Neuronal stem cell (in vitro differentiated cells): ENCODE measurements at regions not wholly inside any gene's neighbourhood (a gene's known extent, or its start where the extent isn't known, plus 50 kb on each side); places are given as distances from the start of the nearest gene placed in this dataset.

Experiments used
- DNase-seq: peaks from one replicate; pipeline ENCODE4 v3.0.0-alpha.2; 2013; ENCODE audit warnings: low spot score
- H2AFZ ChIP-seq: one replicate; pipeline ENCODE4 v1.6.1; 2013; ENCODE audit warnings: mild to moderate bottlenecking, low read length, inconsistent platforms
- H2AK5ac ChIP-seq: 2 replicates; pipeline ENCODE4 v1.6.1; 2013; ENCODE audit warnings: low read depth, mild to moderate bottlenecking, inconsistent platforms, low read length, moderate library complexity, mixed read lengths
- H2BK120ac ChIP-seq: 2 replicates; pipeline ENCODE4 v1.6.1; 2013; ENCODE audit warnings: low read depth, mild to moderate bottlenecking, inconsistent platforms, low read length, moderate library complexity, mixed read lengths
- H2BK12ac ChIP-seq: one replicate; pipeline ENCODE4 v1.6.1; 2013; ENCODE audit warnings: low read length, inconsistent platforms
- H2BK15ac ChIP-seq: 2 replicates; pipeline ENCODE4 v1.6.1; 2013; ENCODE audit warnings: mild to moderate bottlenecking, low read length, inconsistent platforms, mixed read lengths
- H2BK5ac ChIP-seq: one replicate; pipeline ENCODE4 v1.6.1; 2013; ENCODE audit warnings: inconsistent platforms, mild to moderate bottlenecking, low read length, moderate library complexity
- H3K14ac ChIP-seq: one replicate; pipeline ENCODE4 v1.6.1; 2013; ENCODE audit warnings: low read length, inconsistent platforms
- H3K18ac ChIP-seq: 2 replicates; pipeline ENCODE4 v1.6.1; 2013; ENCODE audit warnings: low read length, inconsistent platforms
- H3K23ac ChIP-seq: 2 replicates; pipeline ENCODE4 v1.6.1; 2013; ENCODE audit warnings: low read depth, mild to moderate bottlenecking, mixed read lengths, low read length, inconsistent platforms; ENCODE audit not compliant: poor library complexity
- H3K27ac ChIP-seq: replicated peaks from 3 replicates; pipeline ENCODE4 v1.5.1; 2013; ENCODE audit warnings: low read length, inconsistent platforms
- H3K27me3 ChIP-seq, 3 experiments: 2 replicates each; pipeline ENCODE4 v1.6.1; 2013; ENCODE audit warnings: low read length in 3 of 3, mild to moderate bottlenecking in 2 of 3, inconsistent platforms in 1 of 3, low read depth in 1 of 3, mixed read lengths in 1 of 3, moderate library complexity in 1 of 3; ENCODE audit not compliant: control insufficient read depth in 3 of 3, insufficient read depth in 3 of 3
- H3K36me3 ChIP-seq, 2 donors: replicated peaks in 1 of 2; 2 replicates each; pipeline ENCODE4 v1.6.1; 2013; ENCODE audit warnings: low read length in 2 of 2; ENCODE audit not compliant: control insufficient read depth in 2 of 2, insufficient read depth in 2 of 2
- H3K4ac ChIP-seq: 2 replicates; pipeline ENCODE4 v1.6.1; 2013; ENCODE audit warnings: inconsistent platforms, mild to moderate bottlenecking, low read length, moderate library complexity
- H3K4me1 ChIP-seq, 2 donors: 1 replicate in 1 of 2; 2 replicates in 1 of 2; pipeline ENCODE4 v1.6.1; 2013; ENCODE audit warnings: low read length in 2 of 2, low read depth in 1 of 2; ENCODE audit not compliant: control insufficient read depth in 2 of 2, insufficient read depth in 1 of 2
- H3K4me2 ChIP-seq: one replicate; pipeline ENCODE4 v1.6.1; 2013; ENCODE audit warnings: mild to moderate bottlenecking, low read length, inconsistent platforms; ENCODE audit not compliant: insufficient read depth, poor library complexity, severe bottlenecking
- H3K4me3 ChIP-seq, 2 donors: 2 replicates each; pipeline ENCODE4 v1.5.1; 2013; ENCODE audit warnings: low read length in 2 of 2, mild to moderate bottlenecking in 2 of 2, inconsistent platforms in 1 of 2, moderate library complexity in 1 of 2
- H3K79me1 ChIP-seq: one replicate; pipeline ENCODE4 v1.6.1; 2013; ENCODE audit warnings: low read depth, mild to moderate bottlenecking, inconsistent platforms, low read length, moderate library complexity
- H3K9ac ChIP-seq: one replicate; pipeline ENCODE4 v1.6.1; 2013; ENCODE audit warnings: mild to moderate bottlenecking, low read depth, low read length, inconsistent platforms; ENCODE audit not compliant: poor library complexity
- H3K9me3 ChIP-seq, 2 donors: replicated peaks in 1 of 2; 2 replicates each; pipeline versions ENCODE3 to v1.6.1; 2013; ENCODE audit warnings: low read length in 2 of 2, mild to moderate bottlenecking in 2 of 2, inconsistent platforms in 1 of 2, low read depth in 1 of 2, mixed read lengths in 1 of 2, moderate library complexity in 1 of 2; ENCODE audit not compliant: control insufficient read depth in 2 of 2, insufficient read depth in 1 of 2
- H4K8ac ChIP-seq: one replicate; pipeline ENCODE4 v1.6.1; 2013; ENCODE audit warnings: low read depth, mild to moderate bottlenecking, inconsistent platforms, low read length, moderate library complexity
- H4K91ac ChIP-seq: one replicate; pipeline ENCODE4 v1.6.1; 2013; ENCODE audit warnings: low read length, low read depth, mild to moderate bottlenecking, inconsistent platforms; ENCODE audit not compliant: poor library complexity
- WGBS, 2 donors: extraction: QIAGEN DNeasy Blood & Tissue Kit; methylation state at CpG; one replicate each; pipeline ENCODE4 v1.1.7; 2013; ENCODE audit warnings: missing lambda C conversion rate in 2 of 2, mixed read lengths in 1 of 2; ENCODE audit not compliant: insufficient read length in 2 of 2, insufficient replicate concordance in 1 of 2; ENCODE audit errors: extremely low coverage in 2 of 2; 5-methylcytosine and 5-hydroxymethylcytosine counted together

- no peaks in the 10 kb centered on the region for H3K4me1 ChIP-seq
- H4K8ac ChIP-seq, result no peak overlapping the region
- no peak for DNase-seq
- H2BK15ac ChIP-seq, result no peak overlapping the region
- no peak overlapping the region for H3K23ac ChIP-seq
- H2BK120ac ChIP-seq, result no peak overlapping the region
- no peak overlapping the region for H2AK5ac ChIP-seq
- no peak overlapping the region for H3K4me3 ChIP-seq
- no peak overlapping the region for H3K4me2 ChIP-seq
- no peak overlapping the region for H4K91ac ChIP-seq
- no peaks in the 10 kb centered on the region for H3K9me3 ChIP-seq
- H3K27ac ChIP-seq, result no peak overlapping the region
- no peak overlapping the region for H3K9ac ChIP-seq
- H3K79me1 ChIP-seq, result no peaks in the 10 kb centered on the region
- H3K18ac ChIP-seq, result no peak overlapping the region
- no peak overlapping the region for H3K14ac ChIP-seq
- no peak overlapping the region for H2AFZ ChIP-seq
- no peaks in the 10 kb centered on the region for H3K36me3 ChIP-seq
- no peaks in the 10 kb centered on the region for H3K27me3 ChIP-seq
- WGBS, 2 donors, result no CpG with 5 or more reads among the region's 3 CpGs
- H3K4ac ChIP-seq, result no peak overlapping the region
- H2BK5ac ChIP-seq, result no peak overlapping the region
- no peak overlapping the region for H2BK12ac ChIP-seq
These were observed 152.3 kb upstream of the OR13F1 start for GRCh38 chr9:104351726-104352125.

GRCh38 chr9:104361207-104361606 is 142.9 kb upstream of the OR13F1 start:
- Histone ChIP-seq H3K23ac (no peak overlapping the region), H2BK15ac (no peak overlapping the region), H3K9me3 (peaks cover 0 to 2% of the 10 kb centered on the region in 2 donors), H2BK5ac (no peak overlapping the region), H3K4me1 (no peaks in the 10 kb centered on the region), H3K4ac (no peak overlapping the region), H3K36me3 (no peaks in the 10 kb centered on the region), H4K91ac (no peak overlapping the region), H2AK5ac (no peak overlapping the region), H2BK12ac (no peak overlapping the region), H2AFZ (no peak overlapping the region), H2BK120ac (no peak overlapping the region), H3K4me3 (no peak overlapping the region), H3K18ac (no peak overlapping the region), H3K79me1 (no peaks in the 10 kb centered on the region), H3K4me2 (no peak overlapping the region), H3K27ac (no peak overlapping the region), H3K9ac (no peak overlapping the region), H4K8ac (no peak overlapping the region), H3K14ac (no peak overlapping the region), H3K27me3 (no peaks in the 10 kb centered on the region)
- WGBS, 2 donors, result no CpG with 5 or more reads among the region's 11 CpGs
- no peak for DNase-seq

- Histone ChIP-seq H3K4me1 (no peaks in the 10 kb centered on the region), H2AK5ac (no peak overlapping the region), H2BK12ac (peak overlapping the region; percentile 84), H3K9ac (peak overlapping the region; percentile 4), H3K14ac (peak overlapping the region; percentile 56), H4K8ac (no peak overlapping the region), H2BK15ac (no peak overlapping the region), H3K18ac (peak overlapping the region; percentile 28), H3K4ac (no peak overlapping the region), H3K23ac (peak overlapping the region; percentile 31), H3K79me1 (no peaks in the 10 kb centered on the region), H2BK120ac (no peak overlapping the region), H3K27ac (no peak overlapping the region), H3K27me3 (no peaks in the 10 kb centered on the region), H3K9me3 (peaks cover 0 to 2% of the 10 kb centered on the region in 2 donors), H4K91ac (no peak overlapping the region), H3K36me3 (no peaks in the 10 kb centered on the region), H2BK5ac (no peak overlapping the region), H3K4me3 (no peak overlapping the region), H2AFZ (no peak overlapping the region), H3K4me2 (no peak overlapping the region)
- no CpG with 5 or more reads among the region's 28 CpGs for WGBS, 2 donors
- no peak for DNase-seq
These were observed 141.1 kb upstream of the OR13F1 start for GRCh38 chr9:104362912-104363472.

GRCh38 chr9:104367507-104367906 is 136.6 kb upstream of the OR13F1 start:
- no peaks in the 10 kb centered on the region for H3K4me1 ChIP-seq
- H3K18ac ChIP-seq, result no peak overlapping the region
- no peaks in the 10 kb centered on the region for H3K27me3 ChIP-seq

More at GRCh38 chr9:104367507-104367906, 136.6 kb upstream of the OR13F1 start:
- H2BK12ac ChIP-seq, result no peak overlapping the region
- no peak overlapping the region for H4K91ac ChIP-seq
- no peak overlapping the region for H3K27ac ChIP-seq
- H3K23ac ChIP-seq, result no peak overlapping the region
- H2BK15ac ChIP-seq, result no peak overlapping the region
- no peak overlapping the region for H2BK5ac ChIP-seq
- no peak overlapping the region for H4K8ac ChIP-seq
- H2AFZ ChIP-seq, result no peak overlapping the region
- DNase-seq, result no peak
- no peak overlapping the region for H3K14ac ChIP-seq
- no peaks in the 10 kb centered on the region for H3K36me3 ChIP-seq
- H3K79me1 ChIP-seq, result no peaks in the 10 kb centered on the region
- no peak overlapping the region for H3K4me3 ChIP-seq
- H3K4ac ChIP-seq, result no peak overlapping the region
- no peak overlapping the region for H3K9ac ChIP-seq
- H2BK120ac ChIP-seq, result no peak overlapping the region
- H2AK5ac ChIP-seq, result no peak overlapping the region
- H3K4me2 ChIP-seq, result no peak overlapping the region
- H3K9me3 ChIP-seq, result peaks cover 0 to 2% of the 10 kb centered on the region in 2 donors
